ENCODE measurements at regions not wholly inside any gene's neighbourhood (a gene's known extent, or its start where the extent isn't known, plus 50 kb on each side); places are given as distances from the start of the nearest gene placed in this dataset.

- no peak overlapping the region for H3K27ac ChIP-seq
- no peak overlapping the region for H3K4me3 ChIP-seq
- H3K36me3 ChIP-seq (ENCODE audit: low read depth) = no peaks in the 10 kb centered on the region
- no TSS peak for BruUV-seq (replicated peaks)
- no peaks in the 10 kb centered on the region for H3K9me2 ChIP-seq (ENCODE audit: insufficient read depth)
- no peaks in the 10 kb centered on the region for H4K20me1 ChIP-seq (ENCODE audit: insufficient read depth)
- TF ChIP-seq EZH2 (IDR thresholded peaks at IDR 0.05; ENCODE audit: low read depth) = no peak
- TF ChIP-seq CTCF (conservative IDR thresholded peaks at IDR 0.05) = no peak
- no peaks in the 10 kb centered on the region for H3F3A ChIP-seq (ENCODE audit: insufficient read depth, low read depth)
- no peaks in the 10 kb centered on the region for H3K4me1 ChIP-seq (replicated peaks; ENCODE audit: insufficient read depth)
- ChIA-PET CTCF (no interaction called here), POLR2A (ENCODE audit: unreplicated experiment) (no interaction called here)
- intact Hi-C loops (cut with micrococcal nuclease; ENCODE audit: unreplicated experiment) = no loop called here
- H3K4me2 ChIP-seq = no peak overlapping the region
- no peak for DNase-seq
- H3K27me3 ChIP-seq (ENCODE audit: insufficient read depth, low read depth) = no peaks in the 10 kb centered on the region
- H2AFZ ChIP-seq = no peak overlapping the region
- no peaks in the 10 kb centered on the region for H3K9me3 ChIP-seq (ENCODE audit: insufficient read depth, low read depth)
- no peaks in the 10 kb centered on the region for H3K79me2 ChIP-seq (ENCODE audit: low read depth)
Observed at GRCh38 chr13:22178878-22179277, 508.0 kb downstream of the FGF9 start.

- no peak overlapping the region for H2AFZ ChIP-seq
- H3K4me3 ChIP-seq = no peak overlapping the region
- H3K4me2 ChIP-seq = no peak overlapping the region
- no peaks in the 10 kb centered on the region for H3K36me3 ChIP-seq (ENCODE audit: low read depth)
- intact Hi-C loops (cut with micrococcal nuclease; ENCODE audit: unreplicated experiment) = no loop called here
- no peaks in the 10 kb centered on the region for H3K9me3 ChIP-seq (ENCODE audit: insufficient read depth, low read depth)
- H3K9me2 ChIP-seq (ENCODE audit: insufficient read depth) = no peaks in the 10 kb centered on the region
- no peak for DNase-seq
- POLR2A ChIA-PET (ENCODE audit: unreplicated experiment) = no interaction called here
- H3K27ac ChIP-seq = no peak overlapping the region
- no peaks in the 10 kb centered on the region for H4K20me1 ChIP-seq (ENCODE audit: insufficient read depth)
- H3K27me3 ChIP-seq (ENCODE audit: insufficient read depth, low read depth) = peaks cover 4% of the 10 kb centered on the region; the same call in 1 of the 2 replicates
- no peaks in the 10 kb centered on the region for H3K4me1 ChIP-seq (replicated peaks; ENCODE audit: insufficient read depth)
- TF ChIP-seq EZH2 (IDR thresholded peaks at IDR 0.05; ENCODE audit: low read depth) (no peak), CTCF (conservative IDR thresholded peaks at IDR 0.05) (no peak)
- no TSS peak for BruUV-seq (replicated peaks)
- H3K79me2 ChIP-seq (ENCODE audit: low read depth) = no peaks in the 10 kb centered on the region
- H3F3A ChIP-seq (ENCODE audit: insufficient read depth, low read depth) = no peaks in the 10 kb centered on the region
- CTCF ChIA-PET = no interaction called here
Observed at GRCh38 chr13:22187329-22187728, 516.5 kb downstream of the FGF9 start.

- CTCF ChIA-PET = no interaction called here
Observed at GRCh38 chr13:22189176-22190048, 518.5 kb downstream of the FGF9 start.

More at GRCh38 chr13:22189176-22190048, 518.5 kb downstream of the FGF9 start:
- POLR2A ChIA-PET (ENCODE audit: unreplicated experiment) = interaction anchor here (0.7 kb wide), 1 partner anchor 479 kb away, joined by 4 read pairs; no protein-coding TSS in a partner anchor
- Histone ChIP-seq H4K20me1 (ENCODE audit: insufficient read depth) (no peaks in the 10 kb centered on the region), H3K4me1 (replicated peaks; ENCODE audit: insufficient read depth) (no peaks in the 10 kb centered on the region), H3K27ac (no peak overlapping the region), H3K9me2 (ENCODE audit: insufficient read depth) (no peaks in the 10 kb centered on the region), H3K36me3 (ENCODE audit: low read depth) (no peaks in the 10 kb centered on the region), H3K27me3 (ENCODE audit: insufficient read depth, low read depth) (peaks cover 21% of the 10 kb centered on the region; the same call in 1 of the 2 replicates), H3K4me3 (no peak overlapping the region), H3F3A (ENCODE audit: insufficient read depth, low read depth) (no peaks in the 10 kb centered on the region), H3K9me3 (ENCODE audit: insufficient read depth, low read depth) (no peaks in the 10 kb centered on the region), H3K4me2 (no peak overlapping the region), H3K79me2 (ENCODE audit: low read depth) (no peaks in the 10 kb centered on the region), H2AFZ (no peak overlapping the region)
- no peak for TF ChIP-seq EZH2 (IDR thresholded peaks at IDR 0.05; ENCODE audit: low read depth)
- no peak for TF ChIP-seq CTCF (conservative IDR thresholded peaks at IDR 0.05)
- no TSS peak for BruUV-seq (replicated peaks)
- intact Hi-C loops (cut with micrococcal nuclease; ENCODE audit: unreplicated experiment) = no loop called here
- DNase-seq = no peak
